C4-2B (cell line): ENCODE measurements at regions not wholly inside any gene's neighbourhood (a gene's known extent, or its start where the extent isn't known, plus 50 kb on each side); places are given as distances from the start of the nearest gene placed in this dataset.

ENCODE experiments used
- ZFX ChIP-seq: fragments of 450-650 bp; IDR thresholded peaks from 2 replicates; pipeline ENCODE4 v1.6.1; 2017
- TF ChIP-seq, protein P1 (sequence below): fragments of 450-650 bp; conservative IDR thresholded peaks from 2 replicates; pipeline ENCODE4 v1.5.1; 2017; ENCODE audit warnings: mild to moderate bottlenecking

DNA sequence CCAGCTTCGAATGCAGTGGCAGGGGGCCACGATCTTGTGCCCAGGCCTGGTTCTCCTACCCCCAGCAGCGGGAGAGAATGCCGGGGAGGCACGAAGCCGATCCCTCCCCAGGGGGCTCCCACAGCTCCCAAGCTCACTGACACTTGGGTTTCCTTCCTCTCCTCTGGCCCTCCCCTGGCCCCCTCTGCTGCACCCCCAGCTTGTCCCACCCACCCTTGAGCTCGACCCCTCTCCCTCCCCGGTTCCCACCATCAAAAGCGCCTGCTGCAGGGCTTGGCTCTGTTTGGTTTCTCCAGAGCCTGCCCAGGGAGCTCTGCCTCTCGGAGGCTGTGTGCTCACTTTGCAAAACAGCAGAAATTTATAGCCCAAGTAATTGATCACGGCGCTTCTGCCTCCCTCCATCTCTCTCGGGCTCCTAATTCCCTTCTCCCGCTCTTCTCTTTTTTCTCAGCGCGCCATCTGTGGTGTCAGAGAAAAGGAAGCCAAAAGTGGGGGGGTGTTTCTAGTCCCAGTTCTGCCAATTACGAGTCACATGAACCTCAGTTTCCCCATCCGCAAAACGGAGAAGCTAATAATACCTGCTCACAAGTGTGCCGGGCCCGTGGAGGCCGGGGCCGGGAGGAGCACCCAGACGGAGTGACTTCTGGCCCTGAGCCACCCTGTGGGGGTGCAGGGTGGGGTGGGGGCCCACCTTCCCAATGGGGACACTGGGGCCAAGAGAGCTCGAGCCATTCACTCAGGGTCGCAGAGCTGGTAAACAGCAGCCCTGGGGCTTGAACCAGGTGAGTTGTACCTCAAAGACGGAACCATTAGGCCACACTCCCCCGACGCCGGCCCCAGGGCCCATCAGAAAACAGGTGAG lies 141.2 kb upstream of the IER5L start:
- TF ChIP-seq, protein P1, sequence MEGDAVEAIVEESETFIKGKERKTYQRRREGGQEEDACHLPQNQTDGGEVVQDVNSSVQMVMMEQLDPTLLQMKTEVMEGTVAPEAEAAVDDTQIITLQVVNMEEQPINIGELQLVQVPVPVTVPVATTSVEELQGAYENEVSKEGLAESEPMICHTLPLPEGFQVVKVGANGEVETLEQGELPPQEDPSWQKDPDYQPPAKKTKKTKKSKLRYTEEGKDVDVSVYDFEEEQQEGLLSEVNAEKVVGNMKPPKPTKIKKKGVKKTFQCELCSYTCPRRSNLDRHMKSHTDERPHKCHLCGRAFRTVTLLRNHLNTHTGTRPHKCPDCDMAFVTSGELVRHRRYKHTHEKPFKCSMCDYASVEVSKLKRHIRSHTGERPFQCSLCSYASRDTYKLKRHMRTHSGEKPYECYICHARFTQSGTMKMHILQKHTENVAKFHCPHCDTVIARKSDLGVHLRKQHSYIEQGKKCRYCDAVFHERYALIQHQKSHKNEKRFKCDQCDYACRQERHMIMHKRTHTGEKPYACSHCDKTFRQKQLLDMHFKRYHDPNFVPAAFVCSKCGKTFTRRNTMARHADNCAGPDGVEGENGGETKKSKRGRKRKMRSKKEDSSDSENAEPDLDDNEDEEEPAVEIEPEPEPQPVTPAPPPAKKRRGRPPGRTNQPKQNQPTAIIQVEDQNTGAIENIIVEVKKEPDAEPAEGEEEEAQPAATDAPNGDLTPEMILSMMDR, result no peak
- no peak for TF ChIP-seq ZFX
